ENCODE measurements at regions not wholly inside any gene's neighbourhood (a gene's known extent, or its start where the extent isn't known, plus 50 kb on each side); places are given as distances from the start of the nearest gene placed in this dataset.

- TF ChIP-seq POLR2A (IDR thresholded peaks at IDR 0.05; ENCODE audit: low read depth), result no peak
- TF ChIP-seq CTCF (IDR thresholded peaks at IDR 0.05), result no peak
- no peak for TF ChIP-seq EP300 (IDR thresholded peaks at IDR 0.05)
- TF ChIP-seq POLR2AphosphoS5 (IDR thresholded peaks at IDR 0.05), result no peak
Measured at GRCh38 chr17:6209829-6210228, 139.7 kb downstream of the WSCD1 start.

Data from esophagus muscularis mucosa (tissue), 4 donors.